Activated naive CD4-positive, alpha-beta T cell treated with anti-CD3 and anti-CD28 coated beads, Interleukin-2, amount 10 ng/mL, durations not matched to agents 7 days and 5 days (primary cell): ENCODE measurements at regions not wholly inside any gene's neighbourhood (a gene's known extent, or its start where the extent isn't known, plus 50 kb on each side); places are given as distances from the start of the nearest gene placed in this dataset.

Experiments used
- CTCF ChIA-PET: fragments of 350-600 bp; sonication (Branson Sonifier 250); formaldehyde crosslinking; loops from one replicate; lab custom pipeline; 2021; ENCODE audit warnings: antibody characterized with exemption; lab: Charles Lee
- DNase-seq: peaks from one replicate; pipeline ENCODE4 v3.0.0-alpha.2; 2020
- H3K27ac Mint-ChIP-seq: one replicate; pipeline ENCODE4 v1.8.0; 2021; ENCODE audit warnings: mild to moderate bottlenecking, moderate library complexity, mixed read lengths
- H3K27me3 Mint-ChIP-seq: one replicate; pipeline ENCODE4 v1.8.0; 2021; ENCODE audit warnings: mild to moderate bottlenecking, mixed read lengths
- H3K36me3 Mint-ChIP-seq: one replicate; pipeline ENCODE4 v1.8.0; 2021; ENCODE audit warnings: mixed read lengths
- H3K4me1 Mint-ChIP-seq: one replicate; pipeline ENCODE4 v1.8.0; 2021; ENCODE audit warnings: mixed read lengths
- H3K4me3 Mint-ChIP-seq: one replicate; pipeline ENCODE4 v1.8.0; 2021; ENCODE audit warnings: mild to moderate bottlenecking, moderate library complexity, mixed read lengths
- H3K9me3 Mint-ChIP-seq: one replicate; pipeline ENCODE4 v1.8.0; 2021; ENCODE audit warnings: mixed read lengths

DNA sequence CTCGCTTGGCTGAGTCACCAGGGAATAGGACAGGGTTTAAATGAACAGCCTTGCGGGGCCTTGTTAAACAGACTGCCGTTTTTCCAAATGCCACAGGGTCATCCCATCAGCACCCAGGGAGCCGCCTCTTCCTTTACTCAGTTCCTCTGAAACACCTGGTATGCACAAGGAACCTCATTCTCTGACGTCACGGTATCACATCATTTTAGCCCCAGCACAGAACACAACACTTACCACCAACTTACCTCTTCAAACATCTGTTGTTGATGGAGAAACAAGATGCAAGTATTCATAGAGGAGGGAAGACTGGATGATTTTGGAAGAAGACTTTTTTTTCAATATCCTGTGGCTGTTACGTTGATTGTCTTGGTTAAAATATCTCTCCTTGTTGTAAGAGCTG lies 535.3 kb upstream of the TMEM132C start:
- no peaks in the 10 kb centered on the region for H3K4me1 Mint-ChIP-seq
- H3K27ac Mint-ChIP-seq: no peak overlapping the region
- H3K27me3 Mint-ChIP-seq: no peaks in the 10 kb centered on the region
- no peaks in the 10 kb centered on the region for H3K36me3 Mint-ChIP-seq
- no peak for DNase-seq
- peaks cover 14% of the 10 kb centered on the region for H3K9me3 Mint-ChIP-seq
- CTCF ChIA-PET: no interaction called here
- no peak overlapping the region for H3K4me3 Mint-ChIP-seq

DNA sequence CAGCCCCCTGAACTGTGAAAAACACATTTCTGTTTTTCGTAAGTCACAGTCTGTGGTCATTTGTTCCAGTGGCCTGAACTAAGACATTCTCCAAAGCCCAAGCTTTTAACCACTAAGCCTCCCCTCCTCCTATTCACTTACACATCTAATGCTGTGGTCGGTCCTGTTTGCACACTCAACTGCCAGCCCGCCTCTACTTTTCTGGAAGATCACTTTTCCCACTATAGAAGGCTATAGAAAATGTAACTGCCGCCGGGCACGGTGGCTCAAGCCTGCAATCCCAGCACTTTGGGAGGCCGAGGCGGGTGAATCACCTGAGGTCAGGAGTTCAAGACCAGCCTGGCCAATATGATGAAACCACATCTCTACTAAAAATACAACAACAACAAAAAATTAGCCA lies 524.7 kb upstream of the TMEM132C start:
- no peak overlapping the region for H3K27ac Mint-ChIP-seq
- H3K4me1 Mint-ChIP-seq: no peaks in the 10 kb centered on the region
- H3K36me3 Mint-ChIP-seq: no peaks in the 10 kb centered on the region

DNA sequence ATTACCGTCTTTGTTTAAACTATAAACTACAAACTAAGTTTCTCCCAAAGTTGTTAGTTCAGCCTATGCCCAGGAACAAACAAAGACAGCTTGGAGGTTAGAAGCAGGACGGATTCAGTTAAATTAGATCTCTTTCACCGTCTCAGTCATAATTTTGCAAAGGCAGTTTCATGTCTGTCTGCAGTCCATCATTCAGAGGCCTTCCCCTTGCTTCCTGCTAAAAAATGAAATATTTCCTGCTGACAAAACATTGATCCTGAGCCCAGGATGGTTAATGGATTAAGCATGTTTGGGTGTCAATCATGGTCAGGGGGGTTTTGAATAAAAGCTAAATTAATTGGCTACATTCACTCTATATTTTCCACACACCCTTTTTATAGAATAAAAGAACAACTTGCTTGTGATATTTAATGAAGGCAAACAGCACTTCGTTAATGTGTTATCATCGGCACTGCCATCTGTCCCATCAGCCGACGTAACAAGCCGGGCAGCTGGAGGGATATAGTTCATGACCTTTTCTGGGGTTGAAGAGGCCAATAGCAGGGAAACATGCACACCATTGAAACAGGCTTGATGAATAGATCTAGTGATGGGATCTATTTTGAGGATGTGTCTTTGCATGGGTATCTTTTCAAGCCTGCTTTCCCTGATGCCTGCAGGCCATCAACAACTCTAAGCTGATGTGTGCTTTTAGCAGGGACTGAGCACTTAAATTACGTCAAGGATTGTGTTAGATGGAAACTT lies 521.3 kb upstream of the TMEM132C start:
- DNase-seq: no peak
- H3K9me3 Mint-ChIP-seq: peaks cover 21% of the 10 kb centered on the region
- H3K4me1 Mint-ChIP-seq: no peaks in the 10 kb centered on the region
- CTCF ChIA-PET: no interaction called here
- no peaks in the 10 kb centered on the region for H3K27me3 Mint-ChIP-seq
- H3K4me3 Mint-ChIP-seq: no peak overlapping the region
- no peaks in the 10 kb centered on the region for H3K36me3 Mint-ChIP-seq
- no peak overlapping the region for H3K27ac Mint-ChIP-seq

More for the DNA sequence above, 524.7 kb upstream of the TMEM132C start:
- CTCF ChIA-PET: no interaction called here
- no peak for DNase-seq
- H3K27me3 Mint-ChIP-seq: no peaks in the 10 kb centered on the region
- no peak overlapping the region for H3K4me3 Mint-ChIP-seq
- peaks cover 16% of the 10 kb centered on the region for H3K9me3 Mint-ChIP-seq

DNA sequence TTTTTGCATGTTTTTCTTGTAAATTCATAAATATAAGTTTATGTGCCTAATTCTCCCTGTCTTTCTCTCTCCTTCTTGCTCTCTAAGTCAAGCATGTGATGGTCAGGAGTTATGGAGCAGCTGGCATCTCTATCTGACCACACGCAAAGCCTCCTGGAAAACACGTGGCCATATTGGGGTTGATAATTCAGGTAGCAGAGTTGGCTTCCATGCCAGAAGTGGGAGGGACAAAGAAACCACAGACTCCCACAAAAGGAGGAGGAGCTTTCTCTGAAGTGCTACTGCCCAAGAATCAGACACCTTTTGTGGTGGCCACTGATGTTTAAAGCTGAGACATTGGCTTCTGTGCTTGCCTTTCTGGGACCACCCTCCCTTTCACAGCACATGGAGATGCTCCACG lies 517.6 kb upstream of the TMEM132C start:
- no peak for DNase-seq
- CTCF ChIA-PET: no interaction called here
- Mint-ChIP-seq H3K27ac (no peak overlapping the region), H3K36me3 (no peaks in the 10 kb centered on the region), H3K9me3 (peaks cover 21% of the 10 kb centered on the region), H3K4me3 (no peak overlapping the region), H3K4me1 (no peaks in the 10 kb centered on the region), H3K27me3 (no peaks in the 10 kb centered on the region)

DNA sequence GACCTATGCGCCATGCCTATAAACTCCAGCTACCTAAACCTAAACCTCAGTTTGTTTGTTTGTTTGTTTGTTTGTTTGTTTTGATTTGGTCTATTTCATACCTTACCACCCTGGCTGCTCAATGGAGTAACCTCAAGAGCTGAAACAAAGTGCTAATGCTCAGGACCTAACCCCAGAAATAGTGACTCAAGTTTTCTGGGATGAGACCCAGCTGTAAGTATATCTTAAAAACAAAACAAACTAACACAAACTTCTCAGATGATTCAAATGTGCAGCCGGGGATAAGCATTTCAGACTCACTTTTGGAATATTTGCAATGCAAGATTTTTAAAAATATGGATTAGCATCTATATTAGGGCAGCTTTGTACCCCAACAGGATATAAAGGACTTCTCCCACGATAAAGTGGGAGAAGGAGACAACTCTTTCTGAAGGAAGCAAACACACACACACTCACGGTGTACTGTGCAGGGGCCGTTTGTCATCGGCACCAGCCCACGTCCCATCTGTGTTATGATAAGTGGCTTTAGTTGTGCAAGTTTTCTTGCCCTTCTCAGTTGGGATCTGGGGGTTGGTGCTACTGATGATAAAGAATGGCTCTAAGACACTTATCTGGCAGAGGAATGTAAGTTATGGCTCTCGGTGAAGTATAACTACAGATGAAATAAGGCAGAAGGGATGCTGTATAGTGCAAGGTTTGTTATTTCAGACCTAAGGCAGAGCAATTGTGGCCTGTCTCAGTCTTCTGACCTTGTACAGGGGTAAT lies 516.7 kb upstream of the TMEM132C start:
- no peak overlapping the region for H3K27ac Mint-ChIP-seq
- H3K4me1 Mint-ChIP-seq: no peaks in the 10 kb centered on the region
- H3K36me3 Mint-ChIP-seq: no peaks in the 10 kb centered on the region
- no peaks in the 10 kb centered on the region for H3K27me3 Mint-ChIP-seq
- no peak overlapping the region for H3K4me3 Mint-ChIP-seq
- CTCF ChIA-PET: no interaction called here
- no peak for DNase-seq
- peaks cover 21% of the 10 kb centered on the region for H3K9me3 Mint-ChIP-seq

DNA sequence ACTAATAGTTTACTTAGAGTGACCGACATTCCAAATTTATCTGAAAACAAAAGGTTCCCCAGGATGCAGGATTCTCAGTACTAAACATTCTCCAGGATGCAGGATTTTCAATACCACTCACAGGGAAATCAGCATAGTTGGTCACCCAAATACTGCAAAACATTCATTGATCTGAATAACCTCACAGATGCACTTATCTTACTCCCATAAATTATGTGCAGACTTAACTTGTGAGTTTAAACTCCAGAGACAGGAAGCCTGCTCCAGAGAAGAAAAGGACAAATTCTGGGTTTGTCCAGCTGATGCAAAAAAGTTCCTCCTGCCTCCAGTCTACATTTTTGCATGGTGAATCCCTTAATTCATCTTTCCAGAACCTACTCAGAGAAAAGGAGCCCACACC lies 514.2 kb upstream of the TMEM132C start:
- Mint-ChIP-seq H3K27me3 (no peaks in the 10 kb centered on the region), H3K4me3 (no peak overlapping the region), H3K27ac (no peak overlapping the region), H3K9me3 (peaks cover 24% of the 10 kb centered on the region), H3K4me1 (no peaks in the 10 kb centered on the region), H3K36me3 (no peaks in the 10 kb centered on the region)
- CTCF ChIA-PET: no interaction called here
- no peak for DNase-seq

DNA sequence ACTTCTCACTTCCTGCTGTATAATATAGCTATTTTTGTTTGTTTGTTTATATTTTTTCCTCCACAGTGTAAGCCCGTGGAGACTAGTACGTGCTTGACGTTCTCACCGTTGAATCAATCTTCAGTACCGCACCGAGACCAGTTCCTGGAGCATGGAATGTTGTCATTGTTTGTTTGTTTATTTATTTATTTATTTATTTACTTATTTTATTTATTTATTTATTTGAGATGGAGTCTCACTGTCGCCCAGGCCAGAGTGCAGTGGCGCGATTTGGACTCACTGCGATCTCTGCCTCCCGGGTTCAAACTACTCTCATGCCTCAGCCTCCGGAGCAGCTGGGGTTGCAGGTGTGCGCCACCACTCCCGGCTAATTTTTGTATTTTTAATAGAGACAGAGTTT lies 506.6 kb upstream of the TMEM132C start:
- no peak overlapping the region for H3K4me3 Mint-ChIP-seq
- DNase-seq: no peak
- no peaks in the 10 kb centered on the region for H3K36me3 Mint-ChIP-seq
- H3K27ac Mint-ChIP-seq: no peak overlapping the region
- H3K4me1 Mint-ChIP-seq: no peaks in the 10 kb centered on the region
- H3K9me3 Mint-ChIP-seq: peaks cover 31% of the 10 kb centered on the region
- CTCF ChIA-PET: no interaction called here
- H3K27me3 Mint-ChIP-seq: no peaks in the 10 kb centered on the region

DNA sequence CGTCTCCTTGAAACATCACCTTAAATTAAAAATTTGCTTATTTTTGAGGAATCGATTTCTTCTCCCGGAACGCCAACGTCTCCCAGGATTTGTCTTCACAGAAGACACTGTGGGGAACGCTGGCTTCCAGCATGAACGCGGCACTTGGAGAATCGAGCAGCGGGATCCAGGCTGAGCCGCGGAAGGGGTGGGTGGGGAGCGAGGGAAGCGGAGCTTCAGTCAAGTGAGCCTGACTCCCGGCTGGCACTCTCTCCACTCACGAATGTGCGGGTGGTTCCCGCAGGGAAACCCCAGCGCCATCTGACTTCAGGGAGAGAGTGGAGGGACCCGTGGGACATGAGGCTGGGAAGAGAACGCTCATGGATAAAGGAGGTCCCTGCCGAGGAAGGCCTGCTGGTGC lies 506.0 kb upstream of the TMEM132C start:
- Mint-ChIP-seq H3K27me3 (no peaks in the 10 kb centered on the region), H3K4me1 (no peaks in the 10 kb centered on the region), H3K27ac (no peak overlapping the region), H3K9me3 (peaks cover 31% of the 10 kb centered on the region), H3K36me3 (no peaks in the 10 kb centered on the region), H3K4me3 (no peak overlapping the region)
- CTCF ChIA-PET: no interaction called here
- no peak for DNase-seq

DNA sequence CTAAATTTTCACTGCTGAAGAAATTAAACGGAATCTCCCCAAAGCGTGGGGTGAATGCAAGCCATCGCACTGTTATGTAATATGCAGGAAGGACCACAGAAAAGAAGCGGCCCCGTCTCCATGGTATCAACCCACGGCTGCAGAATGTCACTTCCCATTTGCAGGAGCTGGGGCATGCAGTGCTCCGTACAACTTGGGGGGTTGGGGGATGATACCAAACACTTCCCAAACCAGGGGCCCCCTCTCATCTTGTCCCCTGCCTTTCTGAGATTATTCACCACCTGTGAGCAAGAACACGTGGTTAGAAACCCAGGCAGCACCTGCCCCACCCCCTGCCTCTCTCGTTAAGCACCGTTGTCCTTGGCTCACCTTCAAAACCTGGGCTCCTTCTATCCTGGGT lies 505.1 kb upstream of the TMEM132C start:
- CTCF ChIA-PET: no interaction called here
- Mint-ChIP-seq H3K4me3 (no peak overlapping the region), H3K27me3 (no peaks in the 10 kb centered on the region), H3K27ac (no peak overlapping the region), H3K4me1 (no peaks in the 10 kb centered on the region), H3K36me3 (no peaks in the 10 kb centered on the region), H3K9me3 (peaks cover 26% of the 10 kb centered on the region)
- DNase-seq: no peak

DNA sequence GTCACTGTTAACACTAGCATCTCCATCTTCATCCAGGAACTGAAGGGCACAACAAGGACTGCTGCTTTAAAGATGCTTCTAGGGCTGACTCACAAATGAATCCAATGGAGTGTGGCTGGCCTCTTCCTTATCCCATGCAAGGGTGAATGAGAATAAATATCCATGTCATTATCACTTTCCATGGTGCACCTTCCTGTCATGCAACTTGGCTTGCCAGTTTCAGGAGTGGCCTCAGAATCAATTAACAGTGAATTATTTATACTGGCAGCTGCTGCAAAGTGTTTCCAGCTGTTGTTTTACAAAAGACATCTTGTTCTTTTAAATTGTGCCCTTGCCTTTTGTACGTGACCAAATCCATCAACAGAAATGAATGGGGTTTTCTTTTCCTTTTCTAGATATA lies 499.3 kb upstream of the TMEM132C start:
- H3K4me1 Mint-ChIP-seq: no peaks in the 10 kb centered on the region
- H3K9me3 Mint-ChIP-seq: peaks cover 18% of the 10 kb centered on the region
- DNase-seq: no peak
- H3K27me3 Mint-ChIP-seq: no peaks in the 10 kb centered on the region
- H3K27ac Mint-ChIP-seq: no peak overlapping the region
- no peak overlapping the region for H3K4me3 Mint-ChIP-seq
- no peaks in the 10 kb centered on the region for H3K36me3 Mint-ChIP-seq
- CTCF ChIA-PET: no interaction called here

DNA sequence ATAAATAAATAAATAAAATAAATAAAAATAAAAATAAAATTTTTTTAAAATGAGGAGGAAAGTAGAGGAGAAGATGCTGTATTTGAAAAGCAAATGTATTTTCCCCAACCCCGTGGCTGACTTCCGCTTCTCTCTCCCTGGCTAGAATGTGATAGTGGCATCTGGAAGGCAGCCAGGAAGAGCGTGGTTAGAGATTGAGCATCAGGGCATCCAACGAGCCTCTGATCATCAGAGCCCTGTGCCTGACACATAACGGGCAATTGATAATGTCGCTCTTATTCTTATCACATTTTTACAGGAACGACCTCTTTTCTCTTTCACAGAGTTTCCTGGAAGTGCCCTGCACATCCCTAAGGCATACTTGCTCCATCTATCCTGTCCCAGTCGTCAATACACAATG lies 496.9 kb upstream of the TMEM132C start:
- Mint-ChIP-seq H3K9me3 (peaks cover 5% of the 10 kb centered on the region), H3K27me3 (no peaks in the 10 kb centered on the region), H3K4me1 (no peaks in the 10 kb centered on the region), H3K4me3 (no peak overlapping the region), H3K36me3 (no peaks in the 10 kb centered on the region), H3K27ac (no peak overlapping the region)
- CTCF ChIA-PET: no interaction called here
- DNase-seq: no peak

DNA sequence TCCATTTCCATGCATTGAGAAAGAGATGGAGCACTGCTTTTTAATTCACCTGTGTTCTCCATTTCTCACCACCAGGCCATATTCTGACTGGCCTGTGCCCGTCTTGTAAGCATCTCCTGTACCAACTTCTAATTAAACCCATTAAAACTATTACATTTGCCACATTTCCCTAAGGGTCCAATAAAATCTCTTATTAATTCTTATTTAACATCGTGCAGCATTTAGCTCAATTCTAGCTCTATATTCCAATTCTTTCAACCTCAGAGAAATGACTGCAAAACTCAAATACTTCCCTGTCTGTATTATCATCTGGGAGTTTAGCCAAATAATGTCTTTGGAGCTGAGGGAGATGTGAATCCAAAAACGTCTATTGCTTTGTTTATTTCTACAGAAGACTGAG lies 495.4 kb upstream of the TMEM132C start:
- no peak for DNase-seq
- Mint-ChIP-seq H3K27me3 (no peaks in the 10 kb centered on the region), H3K4me3 (no peak overlapping the region), H3K36me3 (no peaks in the 10 kb centered on the region), H3K27ac (no peak overlapping the region), H3K4me1 (no peaks in the 10 kb centered on the region), H3K9me3 (peaks cover 5% of the 10 kb centered on the region)
- CTCF ChIA-PET: no interaction called here

DNA sequence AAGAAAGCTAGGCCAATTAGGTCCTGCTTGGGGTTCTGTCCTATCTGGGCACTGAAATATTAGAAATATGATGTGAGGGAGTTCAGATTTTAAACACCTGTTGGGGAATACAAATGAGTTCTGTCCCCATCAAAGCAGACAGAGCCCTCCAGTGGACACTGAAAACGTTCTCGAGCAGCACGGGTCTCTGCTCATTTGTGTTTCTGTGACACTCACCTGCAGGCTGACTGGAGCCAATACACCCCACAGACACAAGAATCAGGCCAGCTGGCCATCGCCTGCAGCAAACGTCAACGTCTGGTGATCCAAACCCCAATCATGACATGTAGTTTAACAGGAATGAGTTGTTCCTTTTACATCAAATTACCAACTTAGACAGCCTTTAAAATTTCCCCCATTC lies 493.4 kb upstream of the TMEM132C start:
- Mint-ChIP-seq H3K36me3 (no peaks in the 10 kb centered on the region), H3K27me3 (no peaks in the 10 kb centered on the region), H3K4me3 (no peak overlapping the region), H3K9me3 (peaks cover 6% of the 10 kb centered on the region), H3K4me1 (no peaks in the 10 kb centered on the region), H3K27ac (no peak overlapping the region)
- DNase-seq: no peak
- CTCF ChIA-PET: no interaction called here

DNA sequence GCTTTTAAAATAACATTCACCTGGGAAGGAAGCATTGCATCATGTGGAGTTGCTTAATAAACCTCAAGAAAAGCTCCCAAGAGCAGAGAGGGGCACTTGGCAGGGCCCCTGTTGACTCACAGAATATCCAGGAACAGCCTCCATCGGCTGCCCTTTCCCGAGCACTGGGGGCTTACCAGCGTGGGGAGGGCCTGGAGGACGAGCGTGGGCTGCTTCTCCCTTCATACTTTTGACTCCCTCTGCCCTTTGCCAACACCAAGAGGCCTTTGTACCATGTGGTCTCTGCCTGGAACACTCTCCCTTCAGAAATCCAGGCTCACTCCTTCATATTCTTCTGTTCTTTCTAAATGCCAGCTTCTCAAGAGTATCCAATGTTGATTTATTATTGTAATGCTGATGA lies 492.1 kb upstream of the TMEM132C start:
- Mint-ChIP-seq H3K4me1 (no peaks in the 10 kb centered on the region), H3K27ac (no peak overlapping the region), H3K4me3 (no peak overlapping the region), H3K36me3 (no peaks in the 10 kb centered on the region), H3K9me3 (peaks cover 13% of the 10 kb centered on the region), H3K27me3 (no peaks in the 10 kb centered on the region)
- no peak for DNase-seq
- CTCF ChIA-PET: no interaction called here

DNA sequence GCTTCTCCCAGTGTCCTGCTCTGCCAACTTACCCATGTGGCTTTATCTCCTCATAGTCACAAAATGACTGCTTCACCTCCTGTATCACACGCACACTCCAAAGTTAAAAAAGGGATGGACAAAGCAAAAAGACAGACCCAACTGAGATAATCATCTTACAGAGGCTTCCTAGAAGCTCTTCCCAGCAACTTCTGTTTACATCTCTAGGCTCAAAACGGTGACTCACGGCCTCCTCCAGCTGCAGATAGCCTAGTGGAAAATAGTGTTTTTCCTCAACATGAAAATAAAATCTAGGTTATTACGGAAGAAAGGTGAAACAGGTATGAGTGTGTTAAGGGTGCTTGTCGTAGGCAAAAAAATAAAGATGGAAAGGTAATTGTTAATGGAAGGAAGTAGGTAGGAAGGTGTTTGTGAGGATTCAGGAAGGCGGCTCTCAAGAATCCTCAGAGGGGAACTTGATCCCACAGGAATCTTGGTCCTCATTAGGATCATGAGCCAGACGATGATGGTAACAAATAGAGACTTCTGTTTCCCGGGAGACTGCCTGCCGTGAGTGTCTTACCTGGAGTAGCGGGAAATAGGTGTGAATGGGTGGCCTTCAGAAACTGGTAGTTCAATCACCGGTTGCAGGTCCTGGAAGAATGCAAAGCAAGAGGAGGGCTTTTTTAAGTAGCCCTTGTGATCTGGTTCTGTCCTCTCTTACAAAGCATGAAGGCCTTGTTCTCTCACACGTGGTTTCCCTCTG lies 487.5 kb upstream of the TMEM132C start:
- no peak overlapping the region for H3K27ac Mint-ChIP-seq
- H3K36me3 Mint-ChIP-seq: no peaks in the 10 kb centered on the region
- no peaks in the 10 kb centered on the region for H3K4me1 Mint-ChIP-seq
- CTCF ChIA-PET: no interaction called here
- peaks cover 10% of the 10 kb centered on the region for H3K9me3 Mint-ChIP-seq
- no peak overlapping the region for H3K4me3 Mint-ChIP-seq
- no peak for DNase-seq
- H3K27me3 Mint-ChIP-seq: no peaks in the 10 kb centered on the region
